ENCODE measurements at regions not wholly inside any gene's neighbourhood (a gene's known extent, or its start where the extent isn't known, plus 50 kb on each side); places are given as distances from the start of the nearest gene placed in this dataset.

GRCh38 chr13:46472384-46472783 lies 80.6 kb upstream of the LRCH1 start:
- TF ChIP-seq CTCF (IDR thresholded peaks at IDR 0.05): no peak
- TF ChIP-seq POLR2A (IDR thresholded peaks at IDR 0.05): no peak

All from sigmoid colon (tissue), 3 donors.